ENCODE measurements at regions not wholly inside any gene's neighbourhood (a gene's known extent, or its start where the extent isn't known, plus 50 kb on each side); places are given as distances from the start of the nearest gene placed in this dataset.

DNA sequence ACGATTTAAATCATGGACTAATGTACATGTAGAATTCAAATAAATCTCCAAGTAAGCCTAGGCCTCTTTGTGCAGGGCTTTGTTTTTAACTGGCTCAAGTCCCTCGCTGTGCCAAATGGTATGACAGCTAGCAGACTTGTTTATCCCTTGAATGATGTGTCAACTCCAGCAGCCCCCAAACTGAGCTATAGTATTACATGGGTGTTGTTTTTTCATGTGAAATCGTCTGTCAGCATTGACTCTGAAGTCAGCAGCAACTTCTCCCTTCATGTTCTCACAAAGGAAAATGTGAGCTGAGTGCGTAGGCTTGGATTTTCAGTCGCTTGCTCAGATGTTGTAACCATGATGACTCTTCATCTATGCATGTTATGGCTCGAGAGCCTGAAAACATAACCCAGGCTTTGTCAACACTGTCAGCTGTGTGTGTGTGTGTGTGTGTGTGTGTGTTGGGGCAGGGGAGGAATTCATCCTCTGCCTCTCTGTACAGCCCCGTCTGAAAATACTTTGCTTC lies 73.3 kb downstream of the PTHLH start (continued):
- TF ChIP-seq, protein P1, sequence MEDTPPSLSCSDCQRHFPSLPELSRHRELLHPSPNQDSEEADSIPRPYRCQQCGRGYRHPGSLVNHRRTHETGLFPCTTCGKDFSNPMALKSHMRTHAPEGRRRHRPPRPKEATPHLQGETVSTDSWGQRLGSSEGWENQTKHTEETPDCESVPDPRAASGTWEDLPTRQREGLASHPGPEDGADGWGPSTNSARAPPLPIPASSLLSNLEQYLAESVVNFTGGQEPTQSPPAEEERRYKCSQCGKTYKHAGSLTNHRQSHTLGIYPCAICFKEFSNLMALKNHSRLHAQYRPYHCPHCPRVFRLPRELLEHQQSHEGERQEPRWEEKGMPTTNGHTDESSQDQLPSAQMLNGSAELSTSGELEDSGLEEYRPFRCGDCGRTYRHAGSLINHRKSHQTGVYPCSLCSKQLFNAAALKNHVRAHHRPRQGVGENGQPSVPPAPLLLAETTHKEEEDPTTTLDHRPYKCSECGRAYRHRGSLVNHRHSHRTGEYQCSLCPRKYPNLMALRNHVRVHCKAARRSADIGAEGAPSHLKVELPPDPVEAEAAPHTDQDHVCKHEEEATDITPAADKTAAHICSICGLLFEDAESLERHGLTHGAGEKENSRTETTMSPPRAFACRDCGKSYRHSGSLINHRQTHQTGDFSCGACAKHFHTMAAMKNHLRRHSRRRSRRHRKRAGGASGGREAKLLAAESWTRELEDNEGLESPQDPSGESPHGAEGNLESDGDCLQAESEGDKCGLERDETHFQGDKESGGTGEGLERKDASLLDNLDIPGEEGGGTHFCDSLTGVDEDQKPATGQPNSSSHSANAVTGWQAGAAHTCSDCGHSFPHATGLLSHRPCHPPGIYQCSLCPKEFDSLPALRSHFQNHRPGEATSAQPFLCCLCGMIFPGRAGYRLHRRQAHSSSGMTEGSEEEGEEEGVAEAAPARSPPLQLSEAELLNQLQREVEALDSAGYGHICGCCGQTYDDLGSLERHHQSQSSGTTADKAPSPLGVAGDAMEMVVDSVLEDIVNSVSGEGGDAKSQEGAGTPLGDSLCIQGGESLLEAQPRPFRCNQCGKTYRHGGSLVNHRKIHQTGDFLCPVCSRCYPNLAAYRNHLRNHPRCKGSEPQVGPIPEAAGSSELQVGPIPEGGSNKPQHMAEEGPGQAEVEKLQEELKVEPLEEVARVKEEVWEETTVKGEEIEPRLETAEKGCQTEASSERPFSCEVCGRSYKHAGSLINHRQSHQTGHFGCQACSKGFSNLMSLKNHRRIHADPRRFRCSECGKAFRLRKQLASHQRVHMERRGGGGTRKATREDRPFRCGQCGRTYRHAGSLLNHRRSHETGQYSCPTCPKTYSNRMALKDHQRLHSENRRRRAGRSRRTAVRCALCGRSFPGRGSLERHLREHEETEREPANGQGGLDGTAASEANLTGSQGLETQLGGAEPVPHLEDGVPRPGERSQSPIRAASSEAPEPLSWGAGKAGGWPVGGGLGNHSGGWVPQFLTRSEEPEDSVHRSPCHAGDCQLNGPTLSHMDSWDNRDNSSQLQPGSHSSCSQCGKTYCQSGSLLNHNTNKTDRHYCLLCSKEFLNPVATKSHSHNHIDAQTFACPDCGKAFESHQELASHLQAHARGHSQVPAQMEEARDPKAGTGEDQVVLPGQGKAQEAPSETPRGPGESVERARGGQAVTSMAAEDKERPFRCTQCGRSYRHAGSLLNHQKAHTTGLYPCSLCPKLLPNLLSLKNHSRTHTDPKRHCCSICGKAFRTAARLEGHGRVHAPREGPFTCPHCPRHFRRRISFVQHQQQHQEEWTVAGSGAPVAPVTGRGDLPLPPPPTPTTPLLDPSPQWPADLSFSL (CRISPR knock-in tag; IDR thresholded peaks at IDR 0.05): peak; percentile 94
- no peak for TF ChIP-seq ZNF737 (CRISPR knock-in tag; IDR thresholded peaks at IDR 0.05; ENCODE audit: borderline replicate concordance)
- no peak for TF ChIP-seq CTCF (CRISPR knock-in tag; IDR thresholded peaks at IDR 0.05)
- TF ChIP-seq CENPBD1 (CRISPR knock-in tag; IDR thresholded peaks at IDR 0.05; ENCODE audit: borderline replicate concordance, low read depth): no peak
- no peak for TF ChIP-seq ZNF281 (CRISPR knock-in tag; IDR thresholded peaks at IDR 0.05; ENCODE audit: borderline replicate concordance)
- TF ChIP-seq AHR (CRISPR knock-in tag; IDR thresholded peaks at IDR 0.05): no peak
- TF ChIP-seq SETDB1 (CRISPR knock-in tag; IDR thresholded peaks at IDR 0.05; ENCODE audit: borderline replicate concordance): no peak
- peak; percentile 46; the same call in 1 of the 2 replicates for TF ChIP-seq FOXP1 (IDR thresholded peaks at IDR 0.05)
- TF ChIP-seq FOXP1 (CRISPR knock-in tag; IDR thresholded peaks at IDR 0.05): peak; percentile 79
- TF ChIP-seq NKX3-1 (CRISPR knock-in tag; IDR thresholded peaks at IDR 0.05): no peak
- TF ChIP-seq ZFP36L1 (CRISPR knock-in tag; IDR thresholded peaks at IDR 0.05): no peak
- TF ChIP-seq, protein P2, sequence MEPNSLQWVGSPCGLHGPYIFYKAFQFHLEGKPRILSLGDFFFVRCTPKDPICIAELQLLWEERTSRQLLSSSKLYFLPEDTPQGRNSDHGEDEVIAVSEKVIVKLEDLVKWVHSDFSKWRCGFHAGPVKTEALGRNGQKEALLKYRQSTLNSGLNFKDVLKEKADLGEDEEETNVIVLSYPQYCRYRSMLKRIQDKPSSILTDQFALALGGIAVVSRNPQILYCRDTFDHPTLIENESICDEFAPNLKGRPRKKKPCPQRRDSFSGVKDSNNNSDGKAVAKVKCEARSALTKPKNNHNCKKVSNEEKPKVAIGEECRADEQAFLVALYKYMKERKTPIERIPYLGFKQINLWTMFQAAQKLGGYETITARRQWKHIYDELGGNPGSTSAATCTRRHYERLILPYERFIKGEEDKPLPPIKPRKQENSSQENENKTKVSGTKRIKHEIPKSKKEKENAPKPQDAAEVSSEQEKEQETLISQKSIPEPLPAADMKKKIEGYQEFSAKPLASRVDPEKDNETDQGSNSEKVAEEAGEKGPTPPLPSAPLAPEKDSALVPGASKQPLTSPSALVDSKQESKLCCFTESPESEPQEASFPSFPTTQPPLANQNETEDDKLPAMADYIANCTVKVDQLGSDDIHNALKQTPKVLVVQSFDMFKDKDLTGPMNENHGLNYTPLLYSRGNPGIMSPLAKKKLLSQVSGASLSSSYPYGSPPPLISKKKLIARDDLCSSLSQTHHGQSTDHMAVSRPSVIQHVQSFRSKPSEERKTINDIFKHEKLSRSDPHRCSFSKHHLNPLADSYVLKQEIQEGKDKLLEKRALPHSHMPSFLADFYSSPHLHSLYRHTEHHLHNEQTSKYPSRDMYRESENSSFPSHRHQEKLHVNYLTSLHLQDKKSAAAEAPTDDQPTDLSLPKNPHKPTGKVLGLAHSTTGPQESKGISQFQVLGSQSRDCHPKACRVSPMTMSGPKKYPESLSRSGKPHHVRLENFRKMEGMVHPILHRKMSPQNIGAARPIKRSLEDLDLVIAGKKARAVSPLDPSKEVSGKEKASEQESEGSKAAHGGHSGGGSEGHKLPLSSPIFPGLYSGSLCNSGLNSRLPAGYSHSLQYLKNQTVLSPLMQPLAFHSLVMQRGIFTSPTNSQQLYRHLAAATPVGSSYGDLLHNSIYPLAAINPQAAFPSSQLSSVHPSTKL (CRISPR knock-in tag; IDR thresholded peaks at IDR 0.05): peak; percentile 81
- TF ChIP-seq RXRB (CRISPR knock-in tag; IDR thresholded peaks at IDR 0.05; ENCODE audit: borderline replicate concordance): peak; percentile 47; the same call in 1 of the 2 replicates

All from HepG2 (cell line).